ENCODE measurements at regions not wholly inside any gene's neighbourhood (a gene's known extent, or its start where the extent isn't known, plus 50 kb on each side); places are given as distances from the start of the nearest gene placed in this dataset.

- TF ChIP-seq ZNF839 (CRISPR knock-in tag; IDR thresholded peaks at IDR 0.05; ENCODE audit: borderline replicate concordance) = no peak
- no peak for TF ChIP-seq ETS1 (CRISPR knock-in tag; IDR thresholded peaks at IDR 0.05)
- no peak for TF ChIP-seq ZNF382 (CRISPR knock-in tag; IDR thresholded peaks at IDR 0.05; ENCODE audit: borderline replicate concordance)
- no peak for TF ChIP-seq ZHX1 (CRISPR knock-in tag; IDR thresholded peaks at IDR 0.05; ENCODE audit: low read depth)
- no peak for TF ChIP-seq ZBTB14 (CRISPR knock-in tag; IDR thresholded peaks at IDR 0.05)
- no peak for TF ChIP-seq ZNF335 (CRISPR knock-in tag; IDR thresholded peaks at IDR 0.05)
- no peak for TF ChIP-seq ZFY (CRISPR knock-in tag; IDR thresholded peaks at IDR 0.05)
Observed at GRCh38 chr11:70853770-70854108, 398.6 kb downstream of the SHANK2 start (continued).

DNA sequence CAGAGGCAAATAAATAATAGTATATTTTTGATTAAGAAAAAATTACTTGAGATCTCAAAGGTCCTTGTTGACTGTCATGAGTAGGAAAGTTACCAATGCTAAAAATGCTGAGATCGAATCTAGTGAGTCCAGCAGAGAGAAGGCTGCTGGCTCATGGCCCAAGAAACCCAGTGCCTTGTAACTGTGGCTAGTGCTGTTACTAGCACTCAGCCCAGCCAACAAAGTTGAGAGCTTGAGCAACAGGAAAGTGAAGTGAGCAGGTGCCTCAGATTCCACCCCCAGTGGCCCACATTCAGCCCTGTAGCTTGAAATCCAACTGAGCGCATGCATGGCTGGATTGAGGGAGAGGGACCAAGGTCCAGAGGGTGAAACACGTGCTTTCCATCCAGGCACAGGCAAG is 398.2 kb downstream of the SHANK2 start:
- Histone ChIP-seq H3K4me2 (ENCODE audit: low read depth, low read length) (no peak overlapping the region), H3K9me3 (ENCODE audit: low read length) (no peaks in the 10 kb centered on the region), H3K27ac (ENCODE audit: extremely low read length, insufficient read depth, low read length) (no peak overlapping the region), H3K9ac (ENCODE audit: insufficient read depth, low read depth, low read length) (no peak overlapping the region), H3K4me1 (ENCODE audit: insufficient read depth, low read length) (no peaks in the 10 kb centered on the region), H3K27me3 (ENCODE audit: control insufficient read depth in 1 of 2, insufficient read depth in 2 of 2, low read length in 2 of 2) (no peaks in the 10 kb centered on the region), H3K36me3 (replicated peaks in 1 of 2; ENCODE audit: control insufficient read depth in 1 of 2, insufficient read depth in 2 of 2, low read length in 2 of 2) (peaks cover 6 to 14% of the 10 kb centered on the region in 2 experiments; a peak in 4 of 5 replicates), H2AFZ (ENCODE audit: low read length) (no peak overlapping the region), H3K4me3 (replicated peaks in 1 of 3; ENCODE audit: insufficient read depth in 1 of 3, low read depth in 2 of 3, low read length in 3 of 3) (no peak overlapping the region), H4K20me1 (ENCODE audit: insufficient read depth, low read length) (peaks cover 4% of the 10 kb centered on the region; the same call in 1 of the 2 replicates), H3K79me2 (ENCODE audit: insufficient read depth, low read length) (no peaks in the 10 kb centered on the region)
- CTCF ChIA-PET (ENCODE audit: low intra/inter-chr PET ratio, low total read pairs) = no interaction called here
- no peak for DNase-seq (ENCODE audit: low spot score)
- WGBS (ENCODE audit: low lambda C conversion rate) = 94% methylated on average over 3 of the region's 3 CpGs
- intact Hi-C loops (cut with micrococcal nuclease; ENCODE audit: unreplicated experiment) = no loop called here
- no TSS peak for BruUV-seq (replicated peaks)
- POLR2A ChIA-PET = no interaction called here
- in situ Hi-C loops (cut with HindIII; ENCODE audit: extremely low pct_ligation_motif_present, low pct_unique_long_range_greater_than_20kb) = no loop called here
- FAIRE-seq = no peak
- no peak for ATAC-seq
- TF ChIP-seq KLF12 (CRISPR knock-in tag; IDR thresholded peaks at IDR 0.05; ENCODE audit: borderline replicate concordance) = no peak
- TF ChIP-seq ZFAT (CRISPR knock-in tag; conservative IDR thresholded peaks at IDR 0.05) = no peak
- TF ChIP-seq ZNF329 (CRISPR knock-in tag; IDR thresholded peaks at IDR 0.05; ENCODE audit: low read depth) = no peak
- no peak for TF ChIP-seq SALL1 (CRISPR knock-in tag; IDR thresholded peaks at IDR 0.05)
- no peak for TF ChIP-seq SOX5 (CRISPR knock-in tag; IDR thresholded peaks at IDR 0.05; ENCODE audit: borderline replicate concordance)
- no peak for TF ChIP-seq BRD4 (CRISPR knock-in tag; IDR thresholded peaks at IDR 0.05)
- TF ChIP-seq ZNF451 (CRISPR knock-in tag; IDR thresholded peaks at IDR 0.05) = no peak
- no peak for TF ChIP-seq ZNF160 (CRISPR knock-in tag; IDR thresholded peaks at IDR 0.05)
